ENCODE measurements at regions not wholly inside any gene's neighbourhood (a gene's known extent, or its start where the extent isn't known, plus 50 kb on each side); places are given as distances from the start of the nearest gene placed in this dataset.

DNA sequence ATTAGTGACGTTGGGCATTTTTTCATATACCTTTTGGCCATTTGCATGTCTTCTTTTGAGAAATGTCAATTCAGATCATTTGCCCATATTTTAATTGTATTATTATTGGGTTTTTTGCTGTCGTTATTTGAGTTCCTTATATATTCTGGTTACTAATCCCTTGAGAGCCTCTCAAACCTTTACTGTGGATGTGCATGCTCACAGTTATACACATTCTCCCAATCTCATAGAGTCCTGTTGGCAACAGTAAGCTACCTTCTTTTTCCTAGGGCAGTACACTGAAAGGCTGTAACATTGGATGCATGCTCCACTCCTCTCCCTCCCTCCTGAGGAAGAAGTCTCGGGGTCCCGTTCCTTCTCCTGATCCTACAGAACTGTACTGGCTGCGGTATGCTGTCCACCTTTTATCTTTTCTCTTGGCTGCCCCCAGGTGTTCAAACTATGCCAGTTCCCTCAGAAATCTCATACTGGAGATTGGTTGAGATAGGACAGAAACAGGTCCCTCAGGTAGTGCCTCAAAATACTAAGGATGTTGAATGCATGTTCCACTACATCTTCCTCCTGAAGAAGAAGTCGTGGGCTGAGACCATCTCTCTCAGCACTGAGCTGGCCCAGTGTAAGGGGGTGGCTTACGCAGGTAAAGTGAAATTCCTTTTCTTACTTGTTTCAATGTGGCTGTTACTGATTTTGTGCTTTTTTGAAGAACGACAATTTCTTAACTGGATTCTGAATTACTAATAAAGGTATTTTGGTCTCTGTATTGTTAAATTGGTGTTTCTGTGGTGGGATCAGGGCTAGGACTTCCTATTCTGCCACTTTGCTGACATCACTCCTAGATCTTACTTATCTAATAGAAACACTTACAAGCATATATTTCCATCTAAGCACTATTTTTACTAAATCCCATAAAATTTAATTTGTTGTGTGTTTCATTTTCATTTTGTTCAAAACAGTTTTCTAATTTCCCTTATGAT is 145.4 kb upstream of the HUWE1 start:
- Mint-ChIP-seq H3K4me1 (no peaks in the 10 kb centered on the region), H3K27me3 (ENCODE audit: low read depth) (no peaks in the 10 kb centered on the region; the same call in 1 of the 2 replicates), H3K9me3 (peaks cover 59 to 80% of the 10 kb centered on the region in 2 experiments), H3K4me3 (no peak overlapping the region), H3K27ac (no peak overlapping the region), H3K36me3 (ENCODE audit: insufficient read depth in 1 of 3, low read depth in 3 of 3) (peaks cover 0 to 5% (median 0%) of the 10 kb centered on the region in 3 experiments; a peak in 4 of 7 replicates)
- H2BK12ac ChIP-seq (ENCODE audit: insufficient read length, low read depth, low read length) = no peak overlapping the region
- H2BK20ac ChIP-seq (ENCODE audit: low read depth, low read length, poor library complexity, severe bottlenecking) = no peak overlapping the region
- H2BK5ac ChIP-seq (ENCODE audit: insufficient read length, low read length) = no peak overlapping the region
- no peak overlapping the region for H3K18ac ChIP-seq (ENCODE audit: insufficient read length, low read depth, low read length)
- no peak overlapping the region for H2BK15ac ChIP-seq (ENCODE audit: low read depth, low read length)
- no peak overlapping the region for H3K56ac ChIP-seq (ENCODE audit: insufficient read length, low read depth, low read length)
- H3K14ac ChIP-seq (ENCODE audit: insufficient read depth, low read length) = no peak overlapping the region
- no peak overlapping the region for H3K4ac ChIP-seq (ENCODE audit: low read depth, low read length)
- no peak overlapping the region for H4K91ac ChIP-seq (ENCODE audit: insufficient read length, low read depth, low read length)
- no peaks in the 10 kb centered on the region for H3K9me3 ChIP-seq (ENCODE audit: control insufficient read depth, low read depth, low read length)
- H2AFZ ChIP-seq (ENCODE audit: low read length) = no peak overlapping the region
- DNase-seq = peak; percentile 58
- H3K23ac ChIP-seq (ENCODE audit: insufficient read length, low read depth, low read length) = no peak overlapping the region
- H4K20me1 ChIP-seq (ENCODE audit: control insufficient read depth, insufficient read depth, insufficient read length) = no peaks in the 10 kb centered on the region
- TF ChIP-seq CTCF (conservative IDR thresholded peaks at IDR 0.05) = peak; percentile 60
- no peak overlapping the region for H3K27ac ChIP-seq (ENCODE audit: insufficient read length, low read depth, low read length)
- H2AK5ac ChIP-seq (ENCODE audit: insufficient read length, low read length) = no peak overlapping the region
- H4K5ac ChIP-seq (ENCODE audit: insufficient read length, low read depth, low read length) = no peak overlapping the region
- H3K4me1 ChIP-seq (ENCODE audit: insufficient read depth, low read length) = no peaks in the 10 kb centered on the region
- no peaks in the 10 kb centered on the region for H3K79me1 ChIP-seq (ENCODE audit: insufficient read depth, low read depth, low read length, poor library complexity, severe bottlenecking)
- H4K8ac ChIP-seq (replicated peaks; ENCODE audit: insufficient read length, low read depth, low read length) = no peak overlapping the region
- no peaks in the 10 kb centered on the region for H3K23me2 ChIP-seq (ENCODE audit: insufficient read length, low read depth, low read length, poor library complexity, severe bottlenecking)
- no peak overlapping the region for H2BK120ac ChIP-seq (ENCODE audit: low read depth, low read length, poor library complexity, severe bottlenecking)
- no peaks in the 10 kb centered on the region for H3K79me2 ChIP-seq (ENCODE audit: insufficient read depth, low read length)
- H3T11ph ChIP-seq (ENCODE audit: low read length) = no peak overlapping the region
- H3K9ac ChIP-seq (ENCODE audit: extremely low read depth, insufficient read length, low read length) = no peak overlapping the region
- WGBS (ENCODE audit: extremely low coverage, insufficient read length, low lambda C conversion rate) = no CpG with 5 or more reads among the region's 8 CpGs
- H3K4me2 ChIP-seq (ENCODE audit: insufficient read depth, insufficient read length, low read length) = no peak overlapping the region
- no peaks in the 10 kb centered on the region for H3K27me3 ChIP-seq (ENCODE audit: insufficient read depth, low read length)
